NCI-H146 (cell line): ENCODE measurements at regions not wholly inside any gene's neighbourhood (a gene's known extent, or its start where the extent isn't known, plus 50 kb on each side); places are given as distances from the start of the nearest gene placed in this dataset.

Experiments used
- DNase-seq: peaks from one replicate; lab custom pipeline; 2025; lab: John Stamatoyannopoulos, UW

- peak; percentile 21 for DNase-seq
These were observed 1329.5 kb upstream of the TENM3 start for GRCh38 chr4:180913750-180914149.

GRCh38 chr4:180923486-180923885 lies 1319.7 kb upstream of the TENM3 start:
- DNase-seq: no peak

- DNase-seq: no peak
These were observed 1317.4 kb upstream of the TENM3 start for GRCh38 chr4:180925805-180926204.

- DNase-seq: no peak
These were observed 1316.9 kb upstream of the TENM3 start for GRCh38 chr4:180926277-180926676.

- DNase-seq: peak; percentile 18
These were observed 1310.7 kb upstream of the TENM3 start for GRCh38 chr4:180932370-180933001.

GRCh38 chr4:180937083-180937482 lies 1306.1 kb upstream of the TENM3 start:
- DNase-seq: no peak

- no peak for DNase-seq
These were observed 1302.5 kb upstream of the TENM3 start for GRCh38 chr4:180940680-180941079.

- no peak for DNase-seq
These were observed 1300.8 kb upstream of the TENM3 start for GRCh38 chr4:180942367-180942916.

GRCh38 chr4:180946188-180946587 lies 1297.0 kb upstream of the TENM3 start:
- no peak for DNase-seq

- peak; percentile 59 for DNase-seq
These were observed 1295.8 kb upstream of the TENM3 start for GRCh38 chr4:180947425-180947824.

GRCh38 chr4:180949424-180950213 lies 1293.6 kb upstream of the TENM3 start:
- no peak for DNase-seq

GRCh38 chr4:180950377-180950776 lies 1292.8 kb upstream of the TENM3 start:
- no peak for DNase-seq

GRCh38 chr4:180951312-180951711 lies 1291.9 kb upstream of the TENM3 start:
- DNase-seq: no peak

- peak; percentile 4 for DNase-seq
These were observed 1289.6 kb upstream of the TENM3 start for GRCh38 chr4:180953572-180953971.

- DNase-seq: peak; percentile 77
These were observed 1282.3 kb upstream of the TENM3 start for GRCh38 chr4:180960743-180961401.

GRCh38 chr4:180962268-180962667 lies 1280.9 kb upstream of the TENM3 start:
- peak; percentile 30 for DNase-seq

- DNase-seq: no peak
These were observed 1276.9 kb upstream of the TENM3 start for GRCh38 chr4:180966312-180966711.

- DNase-seq: no peak
These were observed 1275.3 kb upstream of the TENM3 start for GRCh38 chr4:180967936-180968335.

- DNase-seq: no peak
These were observed 1269.3 kb upstream of the TENM3 start for GRCh38 chr4:180973894-180974293.

- DNase-seq: no peak
These were observed 1252.3 kb upstream of the TENM3 start for GRCh38 chr4:180990931-180991330.

GRCh38 chr4:180993244-180993836 lies 1249.9 kb upstream of the TENM3 start:
- DNase-seq: peak; percentile 8

- DNase-seq: no peak
These were observed 1248.5 kb upstream of the TENM3 start for GRCh38 chr4:180994722-180995121.
